ENCODE measurements at regions not wholly inside any gene's neighbourhood (a gene's known extent, or its start where the extent isn't known, plus 50 kb on each side); places are given as distances from the start of the nearest gene placed in this dataset.

- no peak for TF ChIP-seq POLR2AphosphoS5 (IDR thresholded peaks at IDR 0.05; ENCODE audit: borderline replicate concordance, low read depth, low read length)
- no peak for TF ChIP-seq EZH2 (IDR thresholded peaks at IDR 0.05)
- TF ChIP-seq FOXP2 (optimal IDR thresholded peaks at IDR 0.05; ENCODE audit: control extremely low read depth, extremely low read length, insufficient read depth): no peak
These were observed 1114.0 kb upstream of the GBE1 start for GRCh38 chr3:82875401-82875800.

All from SK-N-MC (cell line).